ENCODE measurements at regions not wholly inside any gene's neighbourhood (a gene's known extent, or its start where the extent isn't known, plus 50 kb on each side); places are given as distances from the start of the nearest gene placed in this dataset.

DNA sequence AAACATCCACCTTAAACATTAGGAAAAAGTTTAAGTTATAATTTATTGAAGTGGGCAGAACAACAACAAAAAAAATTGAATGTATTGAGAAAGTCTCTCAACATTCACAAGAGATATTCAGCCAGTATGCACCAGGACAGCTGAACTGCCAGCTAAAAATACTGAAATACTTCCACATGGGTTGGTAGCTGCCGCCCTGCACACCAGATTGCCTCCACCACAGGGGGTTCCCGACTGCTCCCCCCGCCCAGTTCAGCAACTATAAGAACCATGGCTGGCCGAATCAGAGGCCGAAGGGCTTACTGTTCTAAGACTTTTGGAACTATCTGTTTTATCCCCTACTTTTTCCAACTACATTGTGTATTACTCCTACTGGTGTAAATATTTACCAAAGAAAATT is 150.0 kb upstream of the LRP1B start:
- H3K4me1 ChIP-seq (ENCODE audit: insufficient read depth, low read length): no peaks in the 10 kb centered on the region
- H3K27me3 ChIP-seq (ENCODE audit: insufficient read depth, low read length): no peaks in the 10 kb centered on the region
- Mint-ChIP-seq H3K9me3 (peaks cover 0 to 12% (median 6%) of the 10 kb centered on the region in 8 donors), H3K4me3 (no peak overlapping the region), H3K27me3 (no peaks in the 10 kb centered on the region), H3K36me3 (no peaks in the 10 kb centered on the region), H3K27ac (no peak overlapping the region), H3K4me1 (no peaks in the 10 kb centered on the region)
- intact Hi-C loops (cut with micrococcal nuclease): no loop called here
- H3K27ac ChIP-seq (ENCODE audit: low read depth, low read length): no peak overlapping the region
- POLR2A ChIA-PET (ENCODE audit: partially characterized antibody): no interaction called here
- DNase-seq: no peak
- no peak overlapping the region for H3K4me3 ChIP-seq (ENCODE audit: low read length in 2 of 2)
- H3K36me3 ChIP-seq (ENCODE audit: insufficient read depth, low read length): no peaks in the 10 kb centered on the region
- CTCF ChIA-PET (ENCODE audit: partially characterized antibody): no interaction called here
- H3K9me3 ChIP-seq (ENCODE audit: control insufficient read depth in 1 of 2, low read length in 2 of 2): no peaks in the 10 kb centered on the region

DNA sequence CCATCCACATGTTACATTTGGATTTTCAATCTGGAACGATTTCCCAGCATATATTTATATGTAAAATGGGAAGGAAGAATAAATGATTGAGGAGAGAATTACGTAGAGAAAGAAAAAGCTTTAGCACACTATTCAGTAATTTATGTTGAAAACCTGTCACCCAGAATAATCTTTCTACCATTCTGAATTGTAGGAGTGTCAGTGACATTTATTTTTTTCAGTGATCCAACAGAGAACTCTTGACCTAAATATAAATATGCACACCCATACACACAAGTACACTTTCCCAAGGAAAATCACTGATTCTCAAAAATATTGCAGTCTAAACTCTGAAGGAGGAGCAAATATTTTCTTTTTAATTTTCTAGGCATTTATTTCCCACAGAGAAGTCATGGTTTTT is 140.2 kb upstream of the LRP1B start:
- Histone ChIP-seq H3K27me3 (ENCODE audit: insufficient read depth, low read length) (no peaks in the 10 kb centered on the region), H3K4me3 (ENCODE audit: low read length in 2 of 2) (no peak overlapping the region), H3K4me1 (ENCODE audit: insufficient read depth, low read length) (no peaks in the 10 kb centered on the region), H3K9me3 (ENCODE audit: control insufficient read depth in 1 of 2, low read length in 2 of 2) (no peaks in the 10 kb centered on the region), H3K27ac (ENCODE audit: low read depth, low read length) (no peak overlapping the region), H3K36me3 (ENCODE audit: insufficient read depth, low read length) (no peaks in the 10 kb centered on the region)
- intact Hi-C loops (cut with micrococcal nuclease): no loop called here
- H3K4me1 Mint-ChIP-seq: no peaks in the 10 kb centered on the region
- no peak overlapping the region for H3K27ac Mint-ChIP-seq
- POLR2A ChIA-PET (ENCODE audit: partially characterized antibody): no interaction called here
- H3K36me3 Mint-ChIP-seq: no peaks in the 10 kb centered on the region
- no peak for DNase-seq
- CTCF ChIA-PET (ENCODE audit: partially characterized antibody): no interaction called here
- peaks cover under 1 to 25% (median 4%) of the 10 kb centered on the region in 8 donors for H3K9me3 Mint-ChIP-seq
- H3K27me3 Mint-ChIP-seq: no peaks in the 10 kb centered on the region
- H3K4me3 Mint-ChIP-seq: no peak overlapping the region

DNA sequence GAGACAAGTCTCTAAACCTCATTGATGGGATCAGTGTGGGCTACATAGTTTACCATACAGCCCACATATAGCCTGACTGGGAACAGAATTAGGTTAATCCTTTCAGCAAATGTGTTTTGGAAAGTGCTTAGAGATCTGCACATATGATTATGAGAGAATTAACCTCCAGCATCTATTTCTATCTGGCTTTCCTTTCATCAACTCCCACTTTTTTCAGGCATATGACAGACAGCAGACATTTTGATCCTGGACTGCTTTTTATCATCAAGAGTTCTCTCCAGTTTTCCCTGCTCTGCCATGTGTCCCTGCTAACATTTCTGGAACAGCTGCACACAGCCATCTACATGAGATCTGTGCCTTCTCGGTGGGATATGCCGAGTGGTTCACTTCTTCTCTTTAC is 139.5 kb upstream of the LRP1B start:
- H3K9me3 Mint-ChIP-seq: peaks cover 0 to 22% (median 4%) of the 10 kb centered on the region in 8 donors
- H3K4me3 ChIP-seq (ENCODE audit: low read length in 2 of 2): no peak overlapping the region
- no peaks in the 10 kb centered on the region for H3K4me1 ChIP-seq (ENCODE audit: insufficient read depth, low read length)
- no peaks in the 10 kb centered on the region for H3K36me3 Mint-ChIP-seq
- no peak overlapping the region for H3K27ac ChIP-seq (ENCODE audit: low read depth, low read length)
- no peaks in the 10 kb centered on the region for H3K9me3 ChIP-seq (ENCODE audit: control insufficient read depth in 1 of 2, low read length in 2 of 2)
- intact Hi-C loops (cut with micrococcal nuclease): no loop called here
- POLR2A ChIA-PET (ENCODE audit: partially characterized antibody): no interaction called here
- no peaks in the 10 kb centered on the region for H3K4me1 Mint-ChIP-seq
- H3K27ac Mint-ChIP-seq: no peak overlapping the region
- no peaks in the 10 kb centered on the region for H3K36me3 ChIP-seq (ENCODE audit: insufficient read depth, low read length)
- H3K27me3 Mint-ChIP-seq: no peaks in the 10 kb centered on the region
- no peaks in the 10 kb centered on the region for H3K27me3 ChIP-seq (ENCODE audit: insufficient read depth, low read length)
- no peak for DNase-seq
- CTCF ChIA-PET (ENCODE audit: partially characterized antibody): no interaction called here
- no peak overlapping the region for H3K4me3 Mint-ChIP-seq

DNA sequence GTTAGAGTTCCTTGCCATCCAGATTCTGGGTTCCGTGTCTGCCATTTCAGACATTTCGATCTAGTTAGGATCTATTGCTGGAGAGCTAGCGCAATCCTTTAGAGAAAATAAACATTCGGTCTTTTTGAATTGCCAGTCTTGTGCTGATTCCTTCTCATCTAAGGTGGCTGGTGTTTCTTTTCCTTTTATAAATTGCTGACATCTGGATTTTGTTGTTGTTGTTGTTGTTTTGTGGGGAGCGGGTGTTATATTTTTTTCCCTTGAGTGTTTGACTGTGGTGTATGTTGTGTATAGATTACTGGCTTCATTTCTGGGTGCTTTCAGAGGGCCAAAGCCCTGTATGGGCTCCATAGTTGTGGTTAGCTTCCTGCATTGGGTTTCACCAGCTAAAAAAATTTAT is 128.5 kb upstream of the LRP1B start:
- no peaks in the 10 kb centered on the region for H3K36me3 ChIP-seq (ENCODE audit: insufficient read depth, low read length)
- no peak overlapping the region for H3K4me3 ChIP-seq (ENCODE audit: low read length in 2 of 2)
- H3K4me3 Mint-ChIP-seq: no peak overlapping the region
- H3K27me3 ChIP-seq (ENCODE audit: insufficient read depth, low read length): no peaks in the 10 kb centered on the region
- no peaks in the 10 kb centered on the region for H3K27me3 Mint-ChIP-seq
- no peak overlapping the region for H3K27ac ChIP-seq (ENCODE audit: low read depth, low read length)
- H3K9me3 ChIP-seq (ENCODE audit: control insufficient read depth in 1 of 2, low read length in 2 of 2): no peaks in the 10 kb centered on the region
- intact Hi-C loops (cut with micrococcal nuclease): no loop called here
- no peak for DNase-seq
- POLR2A ChIA-PET (ENCODE audit: partially characterized antibody): no interaction called here
- no peaks in the 10 kb centered on the region for H3K4me1 ChIP-seq (ENCODE audit: insufficient read depth, low read length)
- H3K9me3 Mint-ChIP-seq: peaks cover 4 to 22% (median 11%) of the 10 kb centered on the region in 8 donors
- no peaks in the 10 kb centered on the region for H3K36me3 Mint-ChIP-seq
- no peak overlapping the region for H3K27ac Mint-ChIP-seq
- H3K4me1 Mint-ChIP-seq: no peaks in the 10 kb centered on the region
- CTCF ChIA-PET (ENCODE audit: partially characterized antibody): no interaction called here

DNA sequence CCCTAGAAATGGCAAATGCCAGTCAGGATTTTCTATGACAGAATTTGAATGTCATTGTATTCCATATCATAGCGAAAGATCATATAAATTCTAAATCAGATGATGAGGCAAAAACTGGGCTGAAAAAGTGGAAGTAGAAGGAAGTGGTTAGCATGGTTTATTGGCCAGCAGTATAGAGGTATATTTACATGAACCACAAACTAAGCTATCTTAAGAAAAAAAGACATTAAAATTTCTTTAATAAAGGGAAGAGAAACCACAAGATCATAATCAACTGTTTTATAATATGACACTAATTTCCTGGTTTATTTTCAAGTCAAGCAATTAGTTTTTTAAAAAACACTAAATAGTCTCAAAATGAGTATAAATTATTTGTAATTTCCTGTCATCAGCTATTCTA is 123.2 kb upstream of the LRP1B start:
- Mint-ChIP-seq H3K27me3 (no peaks in the 10 kb centered on the region), H3K9me3 (peaks cover 0 to 13% (median 10%) of the 10 kb centered on the region in 8 donors), H3K27ac (no peak overlapping the region), H3K36me3 (no peaks in the 10 kb centered on the region), H3K4me1 (no peaks in the 10 kb centered on the region), H3K4me3 (no peak overlapping the region)
- Histone ChIP-seq H3K9me3 (ENCODE audit: control insufficient read depth in 1 of 2, low read length in 2 of 2) (no peaks in the 10 kb centered on the region), H3K27me3 (ENCODE audit: insufficient read depth, low read length) (no peaks in the 10 kb centered on the region), H3K4me1 (ENCODE audit: insufficient read depth, low read length) (no peaks in the 10 kb centered on the region), H3K4me3 (ENCODE audit: low read length in 2 of 2) (no peak overlapping the region), H3K36me3 (ENCODE audit: insufficient read depth, low read length) (no peaks in the 10 kb centered on the region), H3K27ac (ENCODE audit: low read depth, low read length) (no peak overlapping the region)
- no peak for DNase-seq
- POLR2A ChIA-PET (ENCODE audit: partially characterized antibody): no interaction called here
- intact Hi-C loops (cut with micrococcal nuclease): no loop called here
- CTCF ChIA-PET (ENCODE audit: partially characterized antibody): no interaction called here

DNA sequence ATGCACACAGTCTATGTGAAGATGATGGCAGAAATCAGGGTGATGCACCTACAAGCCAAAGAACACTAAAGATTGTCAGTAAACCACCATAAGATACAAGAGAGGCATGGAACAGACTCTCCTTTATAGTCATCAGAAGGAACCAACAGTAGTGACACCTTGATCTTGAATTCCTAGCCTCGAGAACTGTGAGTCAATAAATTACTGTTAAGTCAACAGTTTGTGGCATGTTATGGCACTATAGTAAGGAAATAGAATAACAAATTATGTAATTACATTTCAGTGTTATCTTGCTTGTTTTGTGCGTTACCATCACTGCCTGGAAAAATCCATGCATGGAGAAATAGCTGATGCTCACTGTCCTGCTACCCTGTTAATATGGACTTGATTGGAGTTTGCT is 110.2 kb upstream of the LRP1B start:
- Mint-ChIP-seq H3K4me3 (no peak overlapping the region), H3K4me1 (no peaks in the 10 kb centered on the region), H3K36me3 (no peaks in the 10 kb centered on the region), H3K27ac (no peak overlapping the region), H3K27me3 (no peaks in the 10 kb centered on the region), H3K9me3 (peaks cover 0 to 18% (median 8%) of the 10 kb centered on the region in 8 donors)
- no peak for DNase-seq
- H3K27me3 ChIP-seq (ENCODE audit: insufficient read depth, low read length): no peaks in the 10 kb centered on the region
- ChIA-PET CTCF (ENCODE audit: partially characterized antibody) (interaction anchor here (1.1 kb wide), 1 partner anchor 89 kb away, joined by 3 read pairs; no protein-coding TSS in a partner anchor), POLR2A (ENCODE audit: partially characterized antibody) (no interaction called here)
- no peak overlapping the region for H3K27ac ChIP-seq (ENCODE audit: low read depth, low read length)
- H3K9me3 ChIP-seq (ENCODE audit: control insufficient read depth in 1 of 2, low read length in 2 of 2): no peaks in the 10 kb centered on the region
- intact Hi-C loops (cut with micrococcal nuclease): no loop called here
- H3K36me3 ChIP-seq (ENCODE audit: insufficient read depth, low read length): no peaks in the 10 kb centered on the region
- no peaks in the 10 kb centered on the region for H3K4me1 ChIP-seq (ENCODE audit: insufficient read depth, low read length)
- H3K4me3 ChIP-seq (ENCODE audit: low read length in 2 of 2): no peak overlapping the region

DNA sequence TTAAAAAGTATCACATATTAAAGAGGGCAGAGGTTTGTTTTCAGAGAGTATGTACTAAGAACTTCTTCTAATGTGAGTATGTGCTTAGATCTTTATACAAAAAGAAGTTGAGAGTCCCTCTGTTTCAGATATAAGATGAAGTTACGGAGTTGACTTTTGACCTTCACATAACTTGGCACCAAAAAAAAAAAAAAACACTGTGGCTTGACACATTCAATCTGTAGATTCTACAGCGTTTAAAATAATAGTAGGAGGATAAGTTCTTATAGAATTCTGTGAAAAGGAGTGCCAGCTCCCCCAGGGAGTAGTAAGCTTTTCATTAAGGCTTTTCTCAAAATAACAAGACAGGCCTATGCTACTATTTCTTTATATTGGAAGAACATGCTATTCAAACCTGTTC is 105.4 kb upstream of the LRP1B start:
- H3K4me3 ChIP-seq (ENCODE audit: low read length in 2 of 2): no peak overlapping the region
- H3K4me3 Mint-ChIP-seq: no peak overlapping the region
- DNase-seq: no peak
- H3K27me3 ChIP-seq (ENCODE audit: insufficient read depth, low read length): no peaks in the 10 kb centered on the region
- ChIA-PET CTCF (ENCODE audit: partially characterized antibody) (no interaction called here), POLR2A (ENCODE audit: partially characterized antibody) (no interaction called here)
- H3K4me1 Mint-ChIP-seq: no peaks in the 10 kb centered on the region
- H3K9me3 ChIP-seq (ENCODE audit: control insufficient read depth in 1 of 2, low read length in 2 of 2): no peaks in the 10 kb centered on the region
- intact Hi-C loops (cut with micrococcal nuclease): no loop called here
- H3K27me3 Mint-ChIP-seq: no peaks in the 10 kb centered on the region
- no peak overlapping the region for H3K27ac ChIP-seq (ENCODE audit: low read depth, low read length)
- H3K9me3 Mint-ChIP-seq: peaks cover 3 to 21% (median 9%) of the 10 kb centered on the region in 8 donors
- no peaks in the 10 kb centered on the region for H3K36me3 Mint-ChIP-seq
- H3K4me1 ChIP-seq (ENCODE audit: insufficient read depth, low read length): no peaks in the 10 kb centered on the region
- no peak overlapping the region for H3K27ac Mint-ChIP-seq
- no peaks in the 10 kb centered on the region for H3K36me3 ChIP-seq (ENCODE audit: insufficient read depth, low read length)

DNA sequence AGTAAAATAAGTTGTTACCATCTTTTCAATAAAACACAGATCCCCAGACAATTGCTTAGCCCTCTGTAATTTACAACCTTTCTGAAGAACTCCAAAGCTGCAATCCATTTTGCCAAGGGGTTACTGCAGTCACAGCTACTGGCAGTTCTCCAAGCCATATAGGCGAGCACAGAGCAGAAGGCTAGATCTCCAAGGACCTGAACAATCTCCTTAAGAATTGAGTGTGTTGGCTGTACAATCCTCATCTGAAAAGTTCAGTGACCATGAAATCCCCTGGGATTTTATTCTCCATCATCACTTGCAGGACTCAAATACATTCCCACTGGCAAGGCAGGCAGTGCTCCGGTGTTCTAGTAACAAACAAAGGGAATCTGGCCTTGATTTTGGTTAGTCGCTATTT is 103.9 kb upstream of the LRP1B start:
- no peak for DNase-seq
- Histone ChIP-seq H3K4me1 (ENCODE audit: insufficient read depth, low read length) (no peaks in the 10 kb centered on the region), H3K27ac (ENCODE audit: low read depth, low read length) (no peak overlapping the region), H3K4me3 (ENCODE audit: low read length in 2 of 2) (no peak overlapping the region), H3K27me3 (ENCODE audit: insufficient read depth, low read length) (no peaks in the 10 kb centered on the region), H3K36me3 (ENCODE audit: insufficient read depth, low read length) (no peaks in the 10 kb centered on the region), H3K9me3 (ENCODE audit: control insufficient read depth in 1 of 2, low read length in 2 of 2) (no peaks in the 10 kb centered on the region)
- Mint-ChIP-seq H3K4me3 (no peak overlapping the region), H3K27ac (no peak overlapping the region), H3K4me1 (no peaks in the 10 kb centered on the region), H3K36me3 (no peaks in the 10 kb centered on the region), H3K27me3 (no peaks in the 10 kb centered on the region), H3K9me3 (peaks cover 3 to 18% (median 9%) of the 10 kb centered on the region in 8 donors)
- intact Hi-C loops (cut with micrococcal nuclease): no loop called here
- ChIA-PET CTCF (ENCODE audit: partially characterized antibody) (no interaction called here), POLR2A (ENCODE audit: partially characterized antibody) (no interaction called here)

Data from CD4-positive, alpha-beta memory T cell (primary cell).